Stimulated activated CD8-positive, alpha-beta memory T cell treated with anti-CD3 and anti-CD28 coated beads, Interleukin-2, amount 100 ng/mL, for 48 hours (primary cell): ENCODE measurements at regions not wholly inside any gene's neighbourhood (a gene's known extent, or its start where the extent isn't known, plus 50 kb on each side); places are given as distances from the start of the nearest gene placed in this dataset.

Experiments
- DNase-seq, 2 donors: peaks; one replicate each; pipeline ENCODE4 v3.0.0-alpha.2; 2020; ENCODE audit warnings: low read depth in 2 of 2

GRCh38 chr6:21426841-21427490 is 166.6 kb upstream of the SOX4 start:
- no peak for DNase-seq

GRCh38 chr6:21429291-21429690 is 164.3 kb upstream of the SOX4 start:
- DNase-seq, result no peak

GRCh38 chr6:21431526-21431925 is 162.0 kb upstream of the SOX4 start:
- DNase-seq, result no peak

- DNase-seq, result no peak
Observed at GRCh38 chr6:21436625-21437024, 156.9 kb upstream of the SOX4 start.

- DNase-seq, result no peak
Observed at GRCh38 chr6:21437581-21437980, 156.0 kb upstream of the SOX4 start.

- peak; percentile 4 to 25 for DNase-seq
Observed at GRCh38 chr6:21438237-21438985, 155.1 kb upstream of the SOX4 start.

- no peak for DNase-seq
Observed at GRCh38 chr6:21438986-21439352, 154.6 kb upstream of the SOX4 start.

- DNase-seq, result no peak
Observed at GRCh38 chr6:21441386-21441785, 152.2 kb upstream of the SOX4 start.

- no peak for DNase-seq
Observed at GRCh38 chr6:21442874-21443273, 150.7 kb upstream of the SOX4 start.

- DNase-seq, result no peak
Observed at GRCh38 chr6:21444711-21445260, 148.8 kb upstream of the SOX4 start.

- DNase-seq, result no peak
Observed at GRCh38 chr6:21447987-21448386, 145.6 kb upstream of the SOX4 start.

- DNase-seq, result no peak
Observed at GRCh38 chr6:21448485-21449109, 145.0 kb upstream of the SOX4 start.

GRCh38 chr6:21450149-21450548 is 143.4 kb upstream of the SOX4 start:
- DNase-seq, result no peak

- DNase-seq, result no peak
Observed at GRCh38 chr6:21450628-21451027, 142.9 kb upstream of the SOX4 start.

GRCh38 chr6:21451546-21452013 is 142.0 kb upstream of the SOX4 start:
- no peak for DNase-seq

GRCh38 chr6:21454262-21454661 is 139.3 kb upstream of the SOX4 start:
- DNase-seq, result no peak

GRCh38 chr6:21455071-21455470 is 138.5 kb upstream of the SOX4 start:
- DNase-seq, result no peak

- DNase-seq, result no peak
Observed at GRCh38 chr6:21457647-21458046, 135.9 kb upstream of the SOX4 start.

GRCh38 chr6:21459641-21460040 is 133.9 kb upstream of the SOX4 start:
- no peak for DNase-seq

- DNase-seq, result no peak
Observed at GRCh38 chr6:21461844-21462518, 131.6 kb upstream of the SOX4 start.

- DNase-seq, result no peak
Observed at GRCh38 chr6:21462519-21462852, 131.1 kb upstream of the SOX4 start.

GRCh38 chr6:21467091-21467490 is 126.5 kb upstream of the SOX4 start:
- no peak for DNase-seq
